HUES6 (cell line): ENCODE measurements at regions not wholly inside any gene's neighbourhood (a gene's known extent, or its start where the extent isn't known, plus 50 kb on each side); places are given as distances from the start of the nearest gene placed in this dataset.

Experiments
- H3K27ac ChIP-seq: 2 replicates; pipeline ENCODE4 v1.7.0; 2013; ENCODE audit warnings: low read depth, mild to moderate bottlenecking, low read length, inconsistent platforms
- H3K27me3 ChIP-seq: 2 replicates; pipeline ENCODE4 v1.6.1; 2013; ENCODE audit warnings: low read length; ENCODE audit not compliant: control insufficient read depth, insufficient read depth
- H3K36me3 ChIP-seq: 2 replicates; pipeline ENCODE4 v1.6.1; 2013; ENCODE audit warnings: low read length; ENCODE audit not compliant: control insufficient read depth, insufficient read depth
- H3K4me1 ChIP-seq: 2 replicates; pipeline ENCODE4 v1.6.1; 2013; ENCODE audit warnings: low read length; ENCODE audit not compliant: control insufficient read depth, insufficient read depth
- H3K4me3 ChIP-seq: 2 replicates; pipeline ENCODE4 v1.5.1; 2013; ENCODE audit warnings: low read depth, low read length
- H3K9ac ChIP-seq: one replicate; pipeline ENCODE4 v1.6.1; 2013; ENCODE audit warnings: mild to moderate bottlenecking, low read length
- H3K9me3 ChIP-seq: 2 replicates; pipeline ENCODE4 v1.6.1; 2013; ENCODE audit warnings: low read depth, low read length; ENCODE audit not compliant: control insufficient read depth, insufficient read depth

- Histone ChIP-seq H3K36me3 (no peaks in the 10 kb centered on the region), H3K9ac (no peak overlapping the region), H3K4me3 (no peak overlapping the region), H3K9me3 (no peaks in the 10 kb centered on the region), H3K27ac (no peak overlapping the region), H3K27me3 (no peaks in the 10 kb centered on the region), H3K4me1 (peaks cover 32% of the 10 kb centered on the region)
These were observed 702.8 kb downstream of the KCNJ2 start for GRCh38 chr17:70872103-70872502.

DNA sequence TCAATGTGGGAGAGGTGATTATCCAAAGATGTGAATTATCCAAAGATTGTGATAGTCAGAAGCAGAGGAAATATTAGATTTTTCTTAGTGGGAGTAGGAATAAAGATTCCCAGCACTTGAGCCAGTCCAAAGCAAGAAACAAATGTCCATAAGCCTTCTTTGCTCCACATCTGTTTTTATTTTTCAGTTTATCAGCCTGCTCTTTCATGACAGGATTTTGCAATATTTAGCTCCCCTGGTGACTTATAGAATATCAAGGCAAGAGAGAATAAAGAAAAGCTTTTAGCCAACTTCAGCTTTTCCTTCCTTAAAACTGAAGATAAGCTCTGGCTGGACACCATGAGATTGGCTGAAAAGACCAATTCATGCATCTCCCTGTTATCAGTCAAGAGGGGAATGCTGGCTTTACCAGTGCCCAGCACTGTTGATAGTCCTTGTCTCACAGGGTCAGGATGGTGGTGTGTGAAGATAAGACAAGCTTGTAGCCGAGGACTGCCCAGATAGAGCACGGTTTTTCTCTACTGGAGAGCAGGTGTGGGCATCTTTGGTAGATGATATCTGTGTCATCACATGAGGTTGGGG, 706.5 kb downstream of the KCNJ2 start:
- H3K27me3 ChIP-seq: no peaks in the 10 kb centered on the region
- H3K36me3 ChIP-seq: no peaks in the 10 kb centered on the region
- H3K4me1 ChIP-seq: peaks cover 8% of the 10 kb centered on the region
- no peaks in the 10 kb centered on the region for H3K9me3 ChIP-seq
- H3K27ac ChIP-seq: no peak overlapping the region
- H3K9ac ChIP-seq: no peak overlapping the region
- H3K4me3 ChIP-seq: no peak overlapping the region

- Histone ChIP-seq H3K36me3 (no peaks in the 10 kb centered on the region), H3K4me1 (no peaks in the 10 kb centered on the region), H3K27me3 (no peaks in the 10 kb centered on the region), H3K4me3 (no peak overlapping the region), H3K9ac (no peak overlapping the region), H3K27ac (no peak overlapping the region), H3K9me3 (0 out of 2 replicates have a peak, but pooled peaks cover 3% of the 10 kb centered on the region)
These were observed 709.5 kb downstream of the KCNJ2 start for GRCh38 chr17:70878879-70879278.

- H3K27me3 ChIP-seq: no peaks in the 10 kb centered on the region
- H3K9ac ChIP-seq: no peak overlapping the region
- no peaks in the 10 kb centered on the region for H3K36me3 ChIP-seq
- peaks cover 5% of the 10 kb centered on the region for H3K9me3 ChIP-seq
- H3K27ac ChIP-seq: no peak overlapping the region
- no peak overlapping the region for H3K4me3 ChIP-seq
- H3K4me1 ChIP-seq: no peaks in the 10 kb centered on the region
These were observed 710.1 kb downstream of the KCNJ2 start for GRCh38 chr17:70879401-70879800.

GRCh38 chr17:70881093-70881492, 711.8 kb downstream of the KCNJ2 start:
- no peaks in the 10 kb centered on the region for H3K4me1 ChIP-seq
- H3K9me3 ChIP-seq: peaks cover 9% of the 10 kb centered on the region
- no peaks in the 10 kb centered on the region for H3K36me3 ChIP-seq
- no peak overlapping the region for H3K9ac ChIP-seq
- H3K4me3 ChIP-seq: no peak overlapping the region
- no peaks in the 10 kb centered on the region for H3K27me3 ChIP-seq
- no peak overlapping the region for H3K27ac ChIP-seq

DNA sequence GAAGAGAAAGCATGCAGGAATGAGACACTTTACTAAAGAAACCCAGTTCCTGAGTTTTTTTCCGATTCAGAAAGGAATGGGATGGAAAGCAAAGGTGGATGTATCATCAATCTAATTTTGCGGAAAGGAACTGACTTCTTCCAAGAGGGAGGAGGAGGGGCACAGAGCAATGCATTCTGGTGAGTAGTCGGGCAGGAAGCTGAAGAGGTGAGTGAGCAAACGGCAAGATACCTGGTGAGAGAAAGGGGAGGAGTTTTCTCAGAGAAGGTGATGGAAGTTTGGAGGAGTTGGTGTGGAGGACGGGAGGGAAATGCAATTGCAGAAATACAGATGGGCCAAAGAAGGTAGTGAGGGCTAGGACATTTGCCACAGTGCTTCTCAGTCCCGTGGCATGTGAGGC, 713.2 kb downstream of the KCNJ2 start:
- H3K36me3 ChIP-seq: no peaks in the 10 kb centered on the region
- H3K4me3 ChIP-seq: no peak overlapping the region
- no peak overlapping the region for H3K27ac ChIP-seq
- no peaks in the 10 kb centered on the region for H3K4me1 ChIP-seq
- no peak overlapping the region for H3K9ac ChIP-seq
- peaks cover 9% of the 10 kb centered on the region for H3K9me3 ChIP-seq
- no peaks in the 10 kb centered on the region for H3K27me3 ChIP-seq

DNA sequence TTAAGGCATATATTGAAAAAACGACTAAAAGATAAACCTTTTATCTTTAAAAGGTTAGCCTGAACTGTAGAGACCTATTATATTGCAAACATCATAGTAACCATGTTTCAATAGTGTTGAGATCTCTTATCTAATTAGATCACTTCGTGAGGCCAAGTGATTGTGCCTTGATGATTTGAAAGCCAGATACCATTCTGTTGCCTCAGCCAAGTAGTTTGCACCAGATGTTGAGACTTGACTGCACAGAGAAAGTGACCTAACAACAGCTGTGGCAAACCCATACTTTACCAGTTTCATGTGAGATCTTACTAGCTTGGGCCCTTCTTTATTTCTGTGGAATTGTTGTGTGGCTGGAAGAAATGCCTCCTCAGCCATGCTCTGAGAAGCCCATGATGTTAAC, 717.3 kb downstream of the KCNJ2 start:
- no peak overlapping the region for H3K4me3 ChIP-seq
- H3K27me3 ChIP-seq: no peaks in the 10 kb centered on the region
- H3K36me3 ChIP-seq: no peaks in the 10 kb centered on the region
- H3K4me1 ChIP-seq: no peaks in the 10 kb centered on the region
- H3K9me3 ChIP-seq: peaks cover 9% of the 10 kb centered on the region
- H3K9ac ChIP-seq: no peak overlapping the region
- no peak overlapping the region for H3K27ac ChIP-seq

DNA sequence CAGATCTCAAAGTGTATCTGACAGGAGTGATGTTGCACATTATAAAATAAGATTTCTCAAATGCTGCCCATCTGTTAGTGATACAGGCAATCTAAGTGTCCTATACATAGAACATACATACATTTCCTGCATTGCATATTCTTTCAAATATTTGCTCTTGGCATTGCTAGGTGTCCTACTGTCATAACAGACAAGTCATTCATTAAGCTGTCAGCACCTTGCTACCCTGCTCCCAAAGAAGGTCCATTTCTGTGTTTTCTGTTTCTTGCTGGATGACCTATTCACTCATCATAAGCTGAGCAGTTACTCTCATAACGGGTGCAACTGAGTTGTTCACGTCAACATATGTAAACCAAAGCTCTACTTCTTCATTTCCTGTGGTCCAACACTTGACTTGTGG, 719.0 kb downstream of the KCNJ2 start:
- H3K27ac ChIP-seq: no peak overlapping the region
- H3K9me3 ChIP-seq: peaks cover 9% of the 10 kb centered on the region
- no peaks in the 10 kb centered on the region for H3K36me3 ChIP-seq
- no peaks in the 10 kb centered on the region for H3K4me1 ChIP-seq
- no peak overlapping the region for H3K4me3 ChIP-seq
- H3K27me3 ChIP-seq: no peaks in the 10 kb centered on the region
- no peak overlapping the region for H3K9ac ChIP-seq

DNA sequence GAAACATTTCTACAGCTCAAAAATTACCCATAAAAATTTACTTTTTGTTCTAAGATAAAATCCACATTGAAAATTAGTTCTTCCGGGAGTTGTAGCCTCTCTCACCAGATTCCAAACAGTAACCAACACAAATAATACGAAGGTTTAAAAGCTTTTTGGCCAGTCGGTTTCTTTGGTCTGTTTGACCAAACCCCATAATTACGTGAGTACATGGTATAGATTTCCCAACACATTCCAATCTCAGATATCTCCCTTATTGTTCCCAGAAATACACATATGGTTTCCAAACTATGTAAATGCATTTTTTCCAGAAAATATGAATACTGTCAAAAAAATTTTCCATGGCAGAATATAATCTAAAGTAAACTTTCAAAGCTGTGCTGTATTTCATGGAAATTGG, 722.0 kb downstream of the KCNJ2 start:
- H3K27me3 ChIP-seq: no peaks in the 10 kb centered on the region
- H3K36me3 ChIP-seq: no peaks in the 10 kb centered on the region
- H3K9ac ChIP-seq: no peak overlapping the region
- peaks cover 6% of the 10 kb centered on the region; the same call in 1 of the 2 replicates for H3K9me3 ChIP-seq
- no peak overlapping the region for H3K27ac ChIP-seq
- no peaks in the 10 kb centered on the region for H3K4me1 ChIP-seq
- H3K4me3 ChIP-seq: no peak overlapping the region

- no peak overlapping the region for H3K9ac ChIP-seq
- peaks cover 6% of the 10 kb centered on the region; the same call in 1 of the 2 replicates for H3K9me3 ChIP-seq
- no peaks in the 10 kb centered on the region for H3K36me3 ChIP-seq
- H3K4me3 ChIP-seq: no peak overlapping the region
- no peak overlapping the region for H3K27ac ChIP-seq
- no peaks in the 10 kb centered on the region for H3K4me1 ChIP-seq
- no peaks in the 10 kb centered on the region for H3K27me3 ChIP-seq
These were observed 723.2 kb downstream of the KCNJ2 start for GRCh38 chr17:70892527-70892926.

DNA sequence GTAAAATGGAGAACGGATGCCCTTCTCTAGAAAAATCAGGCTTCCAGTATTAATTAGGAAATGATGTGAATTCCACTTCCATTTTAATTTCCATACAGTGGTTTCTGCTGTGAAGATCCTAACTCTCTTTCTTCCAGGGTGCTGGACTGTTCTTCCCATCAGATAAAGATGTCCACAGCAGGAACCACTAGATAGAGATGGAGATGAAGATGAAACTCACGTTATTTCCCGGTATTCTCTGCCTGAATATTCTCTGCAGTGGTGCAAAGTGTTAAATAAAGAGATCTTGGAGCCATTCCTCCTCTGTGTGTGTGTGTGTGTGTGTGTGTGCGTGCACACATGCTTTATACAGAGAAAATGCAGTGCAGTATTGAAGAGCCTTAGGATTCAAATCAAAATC, 727.5 kb downstream of the KCNJ2 start:
- Histone ChIP-seq H3K9me3 (peaks cover 13% of the 10 kb centered on the region), H3K27ac (no peak overlapping the region), H3K4me1 (no peaks in the 10 kb centered on the region), H3K36me3 (no peaks in the 10 kb centered on the region), H3K27me3 (no peaks in the 10 kb centered on the region), H3K9ac (no peak overlapping the region), H3K4me3 (no peak overlapping the region)

GRCh38 chr17:70897446-70897845, 728.1 kb downstream of the KCNJ2 start:
- Histone ChIP-seq H3K4me3 (no peak overlapping the region), H3K9me3 (peaks cover 19% of the 10 kb centered on the region), H3K9ac (no peak overlapping the region), H3K36me3 (no peaks in the 10 kb centered on the region), H3K27me3 (no peaks in the 10 kb centered on the region), H3K4me1 (no peaks in the 10 kb centered on the region), H3K27ac (no peak overlapping the region)
